Smooth muscle cell (in vitro differentiated cells): ENCODE measurements at regions not wholly inside any gene's neighbourhood (a gene's known extent, or its start where the extent isn't known, plus 50 kb on each side); places are given as distances from the start of the nearest gene placed in this dataset.
"Not testable (repeated sequence)": the region's sequence is repeated elsewhere in the genome, so short reads cannot be mapped to it uniquely, and the experiment has no call there.

ENCODE experiments used
- DNase-seq: peaks from one replicate; lab custom pipeline; 2025; ENCODE audit not compliant: unreplicated experiment; lab: John Stamatoyannopoulos, UW
- H2AFZ ChIP-seq: fragments of 200-600 bp; sonication (generic); 2 replicates; pipeline ENCODE4 v1.6.0; 2016; ENCODE audit warnings: antibody characterized with exemption, low read depth, mild to moderate bottlenecking
- H3F3A ChIP-seq: fragments of 200-600 bp; sonication (generic); 2 replicates; pipeline ENCODE4 v1.6.0; 2017; ENCODE audit warnings: antibody characterized with exemption, low read depth
- H3K27ac ChIP-seq: fragments of 200-600 bp; sonication (generic); 2 replicates; pipeline ENCODE4 v1.5.1; 2016; ENCODE audit warnings: low read depth, mild to moderate bottlenecking
- H3K27me3 ChIP-seq: fragments of 200-600 bp; sonication (generic); 2 replicates; pipeline ENCODE4 v1.6.1; 2016; ENCODE audit warnings: low read depth, mild to moderate bottlenecking
- H3K36me3 ChIP-seq: fragments of 200-600 bp; sonication (generic); 2 replicates; pipeline ENCODE4 v1.5.1; 2016; ENCODE audit warnings: low read depth
- H3K4me1 ChIP-seq: fragments of 200-600 bp; sonication (generic); 2 replicates; pipeline ENCODE4 v1.5.1; 2016; ENCODE audit warnings: low read depth
- H3K4me2 ChIP-seq: fragments of 200-600 bp; sonication (generic); 2 replicates; pipeline ENCODE4 v1.6.0; 2016; ENCODE audit warnings: mild to moderate bottlenecking
- H3K4me3 ChIP-seq: fragments of 200-600 bp; sonication (generic); 2 replicates; pipeline ENCODE4 v1.5.1; 2016; ENCODE audit warnings: mild to moderate bottlenecking
- H3K79me2 ChIP-seq: fragments of 200-600 bp; sonication (generic); 2 replicates; pipeline ENCODE4 v1.6.0; 2016; ENCODE audit warnings: low read depth, mild to moderate bottlenecking
- H3K9ac ChIP-seq: fragments of 200-600 bp; sonication (generic); 2 replicates; pipeline ENCODE4 v1.6.0; 2016; ENCODE audit warnings: low read depth
- H3K9me3 ChIP-seq: fragments of 200-600 bp; sonication (generic); replicated peaks from 2 replicates; pipeline ENCODE4 v1.5.1; 2016; ENCODE audit warnings: low read depth
- H4K20me1 ChIP-seq: fragments of 200-600 bp; sonication (generic); 2 replicates; pipeline ENCODE4 v1.6.0; 2016; ENCODE audit warnings: low read depth
- WGBS: methylation state at CpG from one replicate; pipeline ENCODE4 v1.1.7; 2016; ENCODE audit warnings: low lambda C conversion rate; 5-methylcytosine and 5-hydroxymethylcytosine counted together
- TF ChIP-seq, protein P1 (sequence below): fragments of 200-600 bp; sonication (generic); IDR thresholded peaks from 2 replicates; pipeline ENCODE4 v1.5.1; 2017; ENCODE audit warnings: borderline replicate concordance, mild to moderate bottlenecking, antibody characterized with exemption; ENCODE audit not compliant: insufficient read depth, poor library complexity, severe bottlenecking

DNA sequence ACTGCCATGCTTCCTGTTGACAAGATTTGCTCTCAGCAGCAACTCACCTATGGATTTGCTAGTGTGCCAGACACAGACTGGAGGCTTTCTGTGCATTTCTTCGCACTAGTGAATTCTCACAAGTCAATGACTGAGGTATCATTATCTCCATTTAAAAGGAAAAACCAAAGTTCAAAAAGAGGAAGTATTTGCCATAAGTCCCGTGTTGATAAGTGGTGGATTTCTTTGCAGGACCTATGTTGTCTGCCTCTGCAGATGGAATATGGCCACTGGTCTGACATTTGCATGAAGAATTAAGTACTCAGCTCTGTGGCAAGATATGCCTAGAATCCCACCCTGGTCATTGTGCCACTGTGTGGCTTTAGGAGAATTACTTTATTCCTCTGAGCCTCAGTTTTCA is 299.6 kb downstream of the PAX3 start:
- no peak for DNase-seq
- WGBS, result 86% methylated on average over 2 of the region's 2 CpGs
- H4K20me1 ChIP-seq, result no peaks in the 10 kb centered on the region
- no peaks in the 10 kb centered on the region for H3F3A ChIP-seq
- no peaks in the 10 kb centered on the region for H3K27me3 ChIP-seq
- H3K4me1 ChIP-seq, result no peaks in the 10 kb centered on the region
- no peak overlapping the region for H3K27ac ChIP-seq
- TF ChIP-seq, protein P1, sequence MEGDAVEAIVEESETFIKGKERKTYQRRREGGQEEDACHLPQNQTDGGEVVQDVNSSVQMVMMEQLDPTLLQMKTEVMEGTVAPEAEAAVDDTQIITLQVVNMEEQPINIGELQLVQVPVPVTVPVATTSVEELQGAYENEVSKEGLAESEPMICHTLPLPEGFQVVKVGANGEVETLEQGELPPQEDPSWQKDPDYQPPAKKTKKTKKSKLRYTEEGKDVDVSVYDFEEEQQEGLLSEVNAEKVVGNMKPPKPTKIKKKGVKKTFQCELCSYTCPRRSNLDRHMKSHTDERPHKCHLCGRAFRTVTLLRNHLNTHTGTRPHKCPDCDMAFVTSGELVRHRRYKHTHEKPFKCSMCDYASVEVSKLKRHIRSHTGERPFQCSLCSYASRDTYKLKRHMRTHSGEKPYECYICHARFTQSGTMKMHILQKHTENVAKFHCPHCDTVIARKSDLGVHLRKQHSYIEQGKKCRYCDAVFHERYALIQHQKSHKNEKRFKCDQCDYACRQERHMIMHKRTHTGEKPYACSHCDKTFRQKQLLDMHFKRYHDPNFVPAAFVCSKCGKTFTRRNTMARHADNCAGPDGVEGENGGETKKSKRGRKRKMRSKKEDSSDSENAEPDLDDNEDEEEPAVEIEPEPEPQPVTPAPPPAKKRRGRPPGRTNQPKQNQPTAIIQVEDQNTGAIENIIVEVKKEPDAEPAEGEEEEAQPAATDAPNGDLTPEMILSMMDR, result no peak
- no peak overlapping the region for H2AFZ ChIP-seq
- no peak overlapping the region for H3K9ac ChIP-seq
- no peaks in the 10 kb centered on the region for H3K9me3 ChIP-seq
- no peak overlapping the region for H3K4me3 ChIP-seq
- no peaks in the 10 kb centered on the region for H3K79me2 ChIP-seq
- no peak overlapping the region for H3K4me2 ChIP-seq
- no peaks in the 10 kb centered on the region for H3K36me3 ChIP-seq

DNA sequence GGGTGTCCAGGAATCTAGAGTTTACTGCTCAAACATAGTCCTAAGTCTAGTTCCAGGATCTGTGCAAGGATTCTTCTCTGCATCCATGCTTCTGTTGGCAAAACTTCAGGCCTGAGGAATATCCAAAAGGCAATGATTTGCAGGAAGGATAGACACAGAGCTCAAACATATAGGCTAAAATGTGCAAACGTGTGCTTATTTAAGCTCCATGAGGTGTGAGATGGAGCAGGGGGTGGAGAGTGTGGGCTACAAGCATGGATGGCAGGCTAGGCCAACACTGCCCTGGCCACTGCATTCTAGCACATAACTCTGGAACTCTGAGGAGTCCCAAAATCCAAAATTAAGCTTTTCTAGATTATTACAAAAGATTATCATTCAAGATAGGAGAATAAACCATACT is 301.1 kb downstream of the PAX3 start:
- Histone ChIP-seq H3K36me3 (no peaks in the 10 kb centered on the region), H3K4me1 (no peaks in the 10 kb centered on the region), H3K4me2 (no peak overlapping the region), H3K27me3 (no peaks in the 10 kb centered on the region), H3K4me3 (no peak overlapping the region), H3F3A (no peaks in the 10 kb centered on the region), H3K9me3 (no peaks in the 10 kb centered on the region), H3K79me2 (no peaks in the 10 kb centered on the region), H3K27ac (no peak overlapping the region), H2AFZ (no peak overlapping the region), H3K9ac (no peak overlapping the region), H4K20me1 (no peaks in the 10 kb centered on the region)
- TF ChIP-seq, protein P1, result no peak
- no peak for DNase-seq
- 95% methylated on average over 1 of the region's 1 CpG for WGBS

- Histone ChIP-seq H4K20me1 (no peaks in the 10 kb centered on the region), H3K4me1 (no peaks in the 10 kb centered on the region), H3K9me3 (no peaks in the 10 kb centered on the region), H3K36me3 (no peaks in the 10 kb centered on the region), H3F3A (no peaks in the 10 kb centered on the region), H3K9ac (no peak overlapping the region), H3K27me3 (no peaks in the 10 kb centered on the region), H3K4me3 (no peak overlapping the region), H2AFZ (no peak overlapping the region), H3K27ac (peak overlapping the region; percentile 61), H3K4me2 (no peak overlapping the region), H3K79me2 (no peaks in the 10 kb centered on the region)
- WGBS, result 11% methylated on average over 3 of the region's 3 CpGs
- no peak for DNase-seq
- TF ChIP-seq, protein P1, result no peak
These were observed 301.7 kb downstream of the PAX3 start for GRCh38 chr2:221997100-221997499.

DNA sequence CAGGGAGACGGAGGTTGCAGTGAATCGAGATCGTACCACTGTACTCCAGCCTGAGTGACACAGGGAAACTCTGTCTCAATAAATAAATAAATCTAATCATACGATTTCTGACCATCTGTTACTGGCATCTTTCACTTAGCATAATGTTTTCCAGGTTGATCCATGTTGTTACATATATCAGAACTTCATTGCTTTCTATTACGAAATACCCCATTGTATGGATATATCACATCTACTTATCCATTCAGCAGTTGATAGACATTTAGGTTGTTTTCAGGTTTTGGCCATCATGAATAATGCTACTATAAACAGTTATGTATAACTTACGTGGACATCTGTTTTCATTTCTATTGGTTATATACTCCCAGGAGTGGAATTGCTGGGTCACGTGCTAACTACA is 303.9 kb downstream of the PAX3 start:
- WGBS, result 93% methylated on average over 7 of the region's 7 CpGs
- no peak overlapping the region for H2AFZ ChIP-seq

DNA sequence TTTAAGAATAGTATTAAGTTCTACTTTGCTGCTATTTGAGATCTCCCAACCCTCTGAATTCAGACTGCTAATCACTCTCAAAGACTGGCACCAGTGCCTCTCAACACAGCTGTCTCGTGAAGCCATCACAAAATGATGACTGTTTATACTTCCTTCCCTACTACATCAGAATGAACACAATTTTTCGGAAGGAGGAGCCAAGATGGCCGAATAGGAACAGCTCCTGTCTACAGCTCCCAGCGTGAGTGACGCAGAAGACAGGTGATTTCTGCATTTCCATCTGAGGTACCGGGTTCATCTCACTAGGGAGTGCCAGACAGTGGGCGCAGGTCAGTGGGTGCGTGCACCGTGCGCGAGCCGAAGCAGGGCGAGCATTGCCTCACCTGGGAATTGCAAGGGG is 314.4 kb downstream of the PAX3 start:
- not testable (repeated sequence) for H3K4me3 ChIP-seq, H3K27me3 ChIP-seq, H3K9me3 ChIP-seq, H3K27ac ChIP-seq, DNase-seq, H3K36me3 ChIP-seq, H4K20me1 ChIP-seq, H3K9ac ChIP-seq, H2AFZ ChIP-seq, H3K79me2 ChIP-seq, H3F3A ChIP-seq, H3K4me2 ChIP-seq
- WGBS, result 87% methylated on average over 13 of the region's 13 CpGs
- H3K4me1 ChIP-seq, result peaks cover 19% of the 10 kb centered on the region

More for the DNA sequence above, 303.9 kb downstream of the PAX3 start:
- no peaks in the 10 kb centered on the region for H3F3A ChIP-seq
- H3K4me1 ChIP-seq, result no peaks in the 10 kb centered on the region
- no peak overlapping the region for H3K4me3 ChIP-seq
- no peak for DNase-seq
- no peaks in the 10 kb centered on the region for H3K79me2 ChIP-seq
- TF ChIP-seq, protein P1, result no peak
- no peaks in the 10 kb centered on the region for H3K36me3 ChIP-seq
- no peaks in the 10 kb centered on the region for H3K9me3 ChIP-seq
- H3K9ac ChIP-seq, result no peak overlapping the region
- H3K4me2 ChIP-seq, result no peak overlapping the region
- no peaks in the 10 kb centered on the region for H4K20me1 ChIP-seq
- H3K27me3 ChIP-seq, result no peaks in the 10 kb centered on the region
- H3K27ac ChIP-seq, result no peak overlapping the region
